GM19438 (cell line): ENCODE measurements at regions not wholly inside any gene's neighbourhood (a gene's known extent, or its start where the extent isn't known, plus 50 kb on each side); places are given as distances from the start of the nearest gene placed in this dataset.

Experiments used
- ATAC-seq: cut with Tn5 transposase; IDR thresholded peaks from one replicate; pipeline ENCODE4 v1.9.1; 2021; ENCODE audit warnings: low read depth; ENCODE audit not compliant: unreplicated experiment

- no peak for ATAC-seq
These were observed 214.3 kb downstream of the DHX35 start for GRCh38 chr20:39176457-39176856.

GRCh38 chr20:39170896-39171463, 208.8 kb downstream of the DHX35 start:
- no peak for ATAC-seq

- ATAC-seq = no peak
These were observed 203.0 kb downstream of the DHX35 start for GRCh38 chr20:39165099-39165498.

GRCh38 chr20:39164642-39165041, 202.5 kb downstream of the DHX35 start:
- ATAC-seq = no peak

- ATAC-seq = no peak
These were observed 201.8 kb downstream of the DHX35 start for GRCh38 chr20:39163993-39164392.

- ATAC-seq = no peak
These were observed 199.8 kb downstream of the DHX35 start for GRCh38 chr20:39161900-39162299.

GRCh38 chr20:39155971-39156370, 193.8 kb downstream of the DHX35 start:
- no peak for ATAC-seq

- no peak for ATAC-seq
These were observed 190.6 kb downstream of the DHX35 start for GRCh38 chr20:39152742-39153141.

GRCh38 chr20:39152126-39152525, 190.0 kb downstream of the DHX35 start:
- ATAC-seq = no peak

- ATAC-seq = no peak
These were observed 188.4 kb downstream of the DHX35 start for GRCh38 chr20:39150501-39150900.

GRCh38 chr20:39146394-39146793, 184.2 kb downstream of the DHX35 start:
- no peak for ATAC-seq

GRCh38 chr20:39145921-39146320, 183.8 kb downstream of the DHX35 start:
- ATAC-seq = no peak

- no peak for ATAC-seq
These were observed 182.6 kb downstream of the DHX35 start for GRCh38 chr20:39144757-39145156.

GRCh38 chr20:39142407-39143096, 180.4 kb downstream of the DHX35 start:
- ATAC-seq = no peak

- no peak for ATAC-seq
These were observed 175.2 kb downstream of the DHX35 start for GRCh38 chr20:39137299-39137698.

- ATAC-seq = no peak
These were observed 174.7 kb downstream of the DHX35 start for GRCh38 chr20:39136798-39137197.

GRCh38 chr20:39135885-39136544, 173.9 kb downstream of the DHX35 start:
- ATAC-seq = no peak

GRCh38 chr20:39133201-39133600, 171.1 kb downstream of the DHX35 start:
- ATAC-seq = no peak

- ATAC-seq = no peak
These were observed 170.4 kb downstream of the DHX35 start for GRCh38 chr20:39132511-39132910.

GRCh38 chr20:39132093-39132492, 169.9 kb downstream of the DHX35 start:
- ATAC-seq = no peak

- no peak for ATAC-seq
These were observed 168.5 kb downstream of the DHX35 start for GRCh38 chr20:39130627-39131026.

- ATAC-seq = no peak
These were observed 167.4 kb downstream of the DHX35 start for GRCh38 chr20:39129523-39129922.
